Ovary (tissue), 3 donors: ENCODE measurements at regions not wholly inside any gene's neighbourhood (a gene's known extent, or its start where the extent isn't known, plus 50 kb on each side); places are given as distances from the start of the nearest gene placed in this dataset.

ENCODE experiments used
- CTCF ChIP-seq, 3 donors: fragments of 450-650 bp in 2 of 3; fragments of 200-600 bp in 1 of 3; IDR thresholded peaks; one replicate each; pipeline versions ENCODE4 v1.5.1 to v1.8.0; 2016 to 2022; ENCODE audit warnings: antibody characterized with exemption in 3 of 3, mild to moderate bottlenecking in 1 of 3
- EP300 ChIP-seq: sonication (generic); formaldehyde crosslinking; IDR thresholded peaks from one replicate; pipeline ENCODE4 v1.6.1; 2017; ENCODE audit warnings: antibody characterized with exemption
- POLR2A ChIP-seq: fragments of 450-650 bp; IDR thresholded peaks from one replicate; pipeline ENCODE4 v1.6.1; 2017; ENCODE audit warnings: antibody characterized with exemption, mild to moderate bottlenecking, moderate library complexity
- donor health status: DM: no; HTN: no; CAD: no.

- TF ChIP-seq CTCF (IDR thresholded peaks at IDR 0.05) = no peak
- TF ChIP-seq POLR2A = no peak
- no peak for TF ChIP-seq EP300
These were observed 102.4 kb upstream of the FIBIN start for GRCh38 chr11:26891501-26891900.
